Nephron progenitor cell (in vitro differentiated cells): ENCODE measurements at regions not wholly inside any gene's neighbourhood (a gene's known extent, or its start where the extent isn't known, plus 50 kb on each side); places are given as distances from the start of the nearest gene placed in this dataset.

Source experiments
- DNase-seq: peaks from one replicate; pipeline ENCODE4 v3.0.0; 2021
- H3K27ac Mint-ChIP-seq: 2 replicates; pipeline ENCODE4 v1.8.0; 2021; ENCODE audit warnings: mild to moderate bottlenecking, moderate library complexity, mixed read lengths
- H3K27me3 Mint-ChIP-seq: 2 replicates; pipeline ENCODE4 v1.8.0; 2021; ENCODE audit warnings: mild to moderate bottlenecking, low read depth, mixed read lengths; ENCODE audit not compliant: poor library complexity
- H3K36me3 Mint-ChIP-seq: 2 replicates; pipeline ENCODE4 v1.8.0; 2021; ENCODE audit warnings: low read depth, mixed read lengths
- H3K4me1 Mint-ChIP-seq: 2 replicates; pipeline ENCODE4 v1.8.0; 2021; ENCODE audit warnings: mixed read lengths
- H3K4me3 Mint-ChIP-seq: 2 replicates; pipeline ENCODE4 v1.8.0; 2021; ENCODE audit warnings: mild to moderate bottlenecking, moderate library complexity, mixed read lengths
- H3K9me3 Mint-ChIP-seq: 2 replicates; pipeline ENCODE4 v1.8.0; 2021; ENCODE audit warnings: mild to moderate bottlenecking, moderate library complexity, mixed read lengths
- TF ChIP-seq, protein P1 (sequence below): fragments of 200-600 bp; sonication (generic); IDR thresholded peaks from 2 replicates; pipeline ENCODE4 v1.5.0; 2021; ENCODE audit warnings: antibody characterized with exemption

DNA sequence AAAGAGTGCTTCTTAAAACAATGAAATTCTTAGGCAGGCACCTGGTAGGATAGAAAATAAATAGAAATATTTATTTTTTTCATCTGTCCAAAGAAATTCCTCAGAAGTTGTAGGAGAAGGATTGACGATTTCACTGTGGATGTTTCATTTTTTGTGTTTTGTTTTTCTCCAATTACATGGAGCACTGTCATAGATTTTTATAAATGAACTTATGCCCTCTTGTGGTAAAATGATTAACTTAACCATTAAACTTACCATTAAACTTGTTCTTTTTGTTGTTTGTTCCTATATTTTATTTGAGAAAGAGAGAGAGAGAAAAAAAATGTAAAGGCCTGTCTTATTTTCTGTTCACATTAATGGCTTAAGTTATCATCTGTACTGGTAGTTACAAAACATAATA lies 339.2 kb downstream of the PRR16 start:
- no peak overlapping the region for H3K4me3 Mint-ChIP-seq
- no peaks in the 10 kb centered on the region for H3K36me3 Mint-ChIP-seq
- TF ChIP-seq, protein P1, sequence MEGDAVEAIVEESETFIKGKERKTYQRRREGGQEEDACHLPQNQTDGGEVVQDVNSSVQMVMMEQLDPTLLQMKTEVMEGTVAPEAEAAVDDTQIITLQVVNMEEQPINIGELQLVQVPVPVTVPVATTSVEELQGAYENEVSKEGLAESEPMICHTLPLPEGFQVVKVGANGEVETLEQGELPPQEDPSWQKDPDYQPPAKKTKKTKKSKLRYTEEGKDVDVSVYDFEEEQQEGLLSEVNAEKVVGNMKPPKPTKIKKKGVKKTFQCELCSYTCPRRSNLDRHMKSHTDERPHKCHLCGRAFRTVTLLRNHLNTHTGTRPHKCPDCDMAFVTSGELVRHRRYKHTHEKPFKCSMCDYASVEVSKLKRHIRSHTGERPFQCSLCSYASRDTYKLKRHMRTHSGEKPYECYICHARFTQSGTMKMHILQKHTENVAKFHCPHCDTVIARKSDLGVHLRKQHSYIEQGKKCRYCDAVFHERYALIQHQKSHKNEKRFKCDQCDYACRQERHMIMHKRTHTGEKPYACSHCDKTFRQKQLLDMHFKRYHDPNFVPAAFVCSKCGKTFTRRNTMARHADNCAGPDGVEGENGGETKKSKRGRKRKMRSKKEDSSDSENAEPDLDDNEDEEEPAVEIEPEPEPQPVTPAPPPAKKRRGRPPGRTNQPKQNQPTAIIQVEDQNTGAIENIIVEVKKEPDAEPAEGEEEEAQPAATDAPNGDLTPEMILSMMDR = peak; percentile 26
- no peak overlapping the region for H3K27ac Mint-ChIP-seq
- H3K9me3 Mint-ChIP-seq = no peaks in the 10 kb centered on the region
- H3K4me1 Mint-ChIP-seq = no peaks in the 10 kb centered on the region
- no peak for DNase-seq
- H3K27me3 Mint-ChIP-seq = no peaks in the 10 kb centered on the region

DNA sequence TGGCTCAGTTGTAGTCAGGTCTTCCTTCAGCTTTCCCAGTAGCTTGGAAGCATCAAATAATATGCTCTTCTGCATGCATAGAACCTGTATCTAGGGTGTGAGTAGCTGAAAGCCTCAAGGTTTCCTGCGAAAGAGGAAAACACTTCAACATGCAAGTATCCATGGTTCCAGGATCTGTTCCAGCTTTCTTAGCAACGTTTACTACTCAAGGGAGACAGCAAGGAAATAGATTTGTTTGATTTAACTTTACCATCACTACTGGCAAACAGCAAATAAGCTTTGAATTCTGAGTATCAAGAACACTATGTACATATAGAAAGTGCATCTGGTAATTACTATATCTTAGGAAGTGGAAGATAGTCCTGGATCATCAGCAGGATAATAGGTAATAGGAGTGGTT lies 341.0 kb downstream of the PRR16 start:
- Mint-ChIP-seq H3K27ac (no peak overlapping the region), H3K4me3 (no peak overlapping the region), H3K36me3 (no peaks in the 10 kb centered on the region), H3K4me1 (no peaks in the 10 kb centered on the region), H3K27me3 (no peaks in the 10 kb centered on the region), H3K9me3 (no peaks in the 10 kb centered on the region)
- TF ChIP-seq, protein P1 = no peak
- DNase-seq = no peak

DNA sequence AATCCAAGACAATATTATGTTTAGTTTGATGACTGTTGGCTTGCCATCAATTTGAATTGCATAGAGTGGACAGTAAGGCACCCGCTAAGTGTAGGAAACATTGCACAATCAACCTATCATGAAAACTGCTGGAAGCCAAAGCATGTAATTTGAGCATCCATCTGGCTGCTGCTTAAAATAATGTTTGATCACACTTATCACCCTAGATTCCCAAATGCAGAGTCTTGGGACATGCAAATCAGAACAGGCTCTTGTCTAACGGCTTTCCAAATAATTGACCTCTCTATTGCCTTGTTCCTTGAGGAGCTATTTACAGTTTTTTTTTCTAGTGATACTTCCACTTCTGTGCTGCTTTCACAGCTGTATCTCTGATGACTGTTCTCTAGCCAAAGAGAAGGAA lies 342.1 kb downstream of the PRR16 start:
- H3K27ac Mint-ChIP-seq = no peak overlapping the region
- H3K4me1 Mint-ChIP-seq = no peaks in the 10 kb centered on the region
- no peak overlapping the region for H3K4me3 Mint-ChIP-seq
- H3K9me3 Mint-ChIP-seq = no peaks in the 10 kb centered on the region
- no peak for DNase-seq
- H3K27me3 Mint-ChIP-seq = no peaks in the 10 kb centered on the region
- H3K36me3 Mint-ChIP-seq = no peaks in the 10 kb centered on the region
- TF ChIP-seq, protein P1 = no peak

DNA sequence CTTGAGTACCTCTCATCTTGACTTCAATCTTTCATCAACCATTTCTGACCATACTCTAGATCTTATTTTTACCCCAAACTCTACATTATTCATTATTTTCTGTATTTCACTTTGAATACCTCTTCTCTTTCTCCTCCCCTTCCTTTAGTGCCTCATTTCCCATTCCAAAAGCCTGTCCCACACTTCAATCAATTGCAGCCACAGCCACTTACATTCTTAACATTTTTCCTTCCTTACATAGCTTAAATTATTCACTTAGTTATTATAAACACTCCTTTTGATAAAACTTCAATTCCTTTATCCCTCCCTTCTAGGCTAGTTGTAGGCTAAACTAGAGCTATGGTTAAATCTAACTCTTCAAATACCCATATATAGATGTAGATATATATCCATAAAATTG lies 344.0 kb downstream of the PRR16 start:
- Mint-ChIP-seq H3K27me3 (no peaks in the 10 kb centered on the region), H3K4me1 (no peaks in the 10 kb centered on the region), H3K27ac (no peak overlapping the region), H3K9me3 (peaks cover 7% of the 10 kb centered on the region), H3K4me3 (no peak overlapping the region), H3K36me3 (no peaks in the 10 kb centered on the region)
- TF ChIP-seq, protein P1 = no peak
- DNase-seq = no peak

DNA sequence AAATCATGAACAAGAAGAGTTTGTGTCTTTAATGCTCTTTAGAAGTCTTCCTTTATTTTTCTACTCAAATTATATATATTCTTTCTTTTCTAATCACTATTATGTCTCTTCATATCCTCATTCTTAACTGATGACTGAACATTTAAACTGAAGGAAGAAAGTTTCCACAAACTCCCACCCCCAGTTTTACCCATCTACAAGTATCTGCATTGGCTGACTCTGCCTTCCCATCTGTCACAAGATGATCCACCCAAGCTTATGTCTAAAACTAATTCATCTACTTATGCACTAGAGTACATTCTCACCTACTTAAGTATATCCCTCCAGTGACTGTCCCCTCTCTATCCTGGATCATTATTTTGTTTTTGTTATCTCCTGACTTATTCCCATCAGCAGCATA lies 344.5 kb downstream of the PRR16 start:
- H3K36me3 Mint-ChIP-seq = no peaks in the 10 kb centered on the region
- TF ChIP-seq, protein P1 = no peak
- H3K4me1 Mint-ChIP-seq = no peaks in the 10 kb centered on the region
- peaks cover 11% of the 10 kb centered on the region for H3K9me3 Mint-ChIP-seq
- no peaks in the 10 kb centered on the region for H3K27me3 Mint-ChIP-seq
- DNase-seq = no peak
- no peak overlapping the region for H3K27ac Mint-ChIP-seq
- no peak overlapping the region for H3K4me3 Mint-ChIP-seq

DNA sequence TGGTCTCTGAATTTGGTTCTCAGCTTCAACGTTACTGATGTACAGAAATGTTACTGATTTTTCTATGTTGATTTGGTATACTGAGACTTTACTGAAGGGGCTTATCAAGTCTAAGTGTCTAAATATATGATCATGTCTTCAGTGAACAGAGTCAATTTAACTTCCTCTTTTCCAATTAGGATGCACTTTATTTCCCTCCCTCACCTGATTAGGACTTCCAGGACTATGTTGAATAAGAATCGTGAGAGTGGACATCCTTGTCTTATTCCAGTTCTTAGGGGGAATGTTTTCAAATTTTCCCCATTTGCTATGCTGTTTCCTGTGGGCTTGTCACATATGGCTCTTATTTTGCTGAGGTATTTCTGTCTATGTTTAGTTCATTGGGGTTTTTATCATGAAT lies 349.5 kb downstream of the PRR16 start:
- Mint-ChIP-seq H3K27me3 (no peaks in the 10 kb centered on the region), H3K27ac (no peak overlapping the region), H3K9me3 (peaks cover 15% of the 10 kb centered on the region), H3K36me3 (no peaks in the 10 kb centered on the region), H3K4me3 (no peak overlapping the region), H3K4me1 (no peaks in the 10 kb centered on the region)
- no peak for DNase-seq
- TF ChIP-seq, protein P1 = no peak
